WTC11 (cell line): ENCODE measurements at regions not wholly inside any gene's neighbourhood (a gene's known extent, or its start where the extent isn't known, plus 50 kb on each side); places are given as distances from the start of the nearest gene placed in this dataset.

ENCODE experiments used
- ATAC-seq: fragments of 200-7000 bp; cut with Tn5 transposase; 2 replicates; pipeline ENCODE4 v1.10.0; 2021; ENCODE audit warnings: mild to moderate bottlenecking, moderate library complexity
- CTCF ChIA-PET: fragments of 300-600 bp; sonication (Branson Sonifier 250); formaldehyde crosslinking; loops from one replicate; lab custom pipeline; 2021; ENCODE audit warnings: antibody characterized with exemption; lab: Charles Lee
- POLR2A ChIA-PET: fragments of 350-600 bp; sonication (Branson Sonifier 250); formaldehyde crosslinking; loops from one replicate; lab custom pipeline; 2021; ENCODE audit warnings: antibody characterized with exemption; lab: Charles Lee
- DNase-seq: peaks from one replicate; pipeline ENCODE4 v3.0.0; 2021; ENCODE audit warnings: low spot score
- H3K27ac Mint-ChIP-seq: 2 replicates; pipeline ENCODE4 v1.8.0; 2021; ENCODE audit warnings: mixed read lengths
- H3K27me3 Mint-ChIP-seq: 2 replicates; pipeline ENCODE4 v1.8.0; 2021; ENCODE audit warnings: low read depth, mild to moderate bottlenecking, moderate library complexity, mixed read lengths
- H3K36me3 Mint-ChIP-seq: 2 replicates; pipeline ENCODE4 v1.8.0; 2021; ENCODE audit warnings: mixed read lengths
- H3K4me1 Mint-ChIP-seq: 2 replicates; pipeline ENCODE4 v1.8.0; 2022; ENCODE audit warnings: mixed read lengths
- H3K4me3 Mint-ChIP-seq: 2 replicates; pipeline ENCODE4 v1.8.0; 2021; ENCODE audit warnings: mild to moderate bottlenecking, moderate library complexity, mixed read lengths
- H3K9me3 Mint-ChIP-seq: 2 replicates; pipeline ENCODE4 v1.8.0; 2021; ENCODE audit warnings: mixed read lengths
- CBFB ChIP-seq: sonication (generic); formaldehyde crosslinking; IDR thresholded peaks from 2 replicates; pipeline ENCODE4 v1.8.1; 2022; ENCODE audit warnings: mild to moderate bottlenecking, low read depth, missing genetic modification reagents
- FOXJ3 ChIP-seq: sonication (generic); formaldehyde crosslinking; IDR thresholded peaks from 2 replicates; pipeline ENCODE4 v1.9.0; 2021; ENCODE audit warnings: missing genetic modification reagents, mild to moderate bottlenecking, borderline replicate concordance
- GABPB1 ChIP-seq: sonication (generic); formaldehyde crosslinking; IDR thresholded peaks from 2 replicates; pipeline ENCODE4 v1.8.1; 2023; ENCODE audit warnings: mild to moderate bottlenecking, missing genetic modification reagents
- GTF2I ChIP-seq: fragments of 250-450 bp; sonication (Bioruptor Pico); conservative IDR thresholded peaks from 2 replicates; pipeline ENCODE4 v1.4.0; 2021; ENCODE audit warnings: mild to moderate bottlenecking
- KAT7 ChIP-seq: sonication (generic); formaldehyde crosslinking; IDR thresholded peaks from 2 replicates; pipeline ENCODE4 v1.8.1; 2023; ENCODE audit warnings: missing genetic modification reagents, mild to moderate bottlenecking, borderline replicate concordance
- NFE2L1 ChIP-seq: sonication (generic); formaldehyde crosslinking; IDR thresholded peaks from 2 replicates; pipeline ENCODE4 v1.8.1; 2023; ENCODE audit warnings: missing genetic modification reagents
- NFYB ChIP-seq: sonication (generic); formaldehyde crosslinking; conservative IDR thresholded peaks from 2 replicates; pipeline ENCODE4 v1.8.0; 2022; ENCODE audit warnings: low read depth, missing genetic modification reagents
- TCF7 ChIP-seq: sonication (generic); formaldehyde crosslinking; IDR thresholded peaks from 2 replicates; pipeline ENCODE4 v1.8.0; 2022; ENCODE audit warnings: mild to moderate bottlenecking, low read depth, missing genetic modification reagents, moderate library complexity
- ZBTB21 ChIP-seq: sonication (generic); formaldehyde crosslinking; IDR thresholded peaks from 2 replicates; pipeline ENCODE4 v1.8.1; 2023; ENCODE audit warnings: mild to moderate bottlenecking, missing genetic modification reagents, borderline replicate concordance
- ZNF121 ChIP-seq: sonication (generic); formaldehyde crosslinking; IDR thresholded peaks from 2 replicates; pipeline ENCODE4 v1.8.0; 2023; ENCODE audit warnings: missing genetic modification reagents
- ZNF138 ChIP-seq: sonication (generic); formaldehyde crosslinking; conservative IDR thresholded peaks from 2 replicates; pipeline ENCODE4 v1.8.1; 2022; ENCODE audit warnings: mild to moderate bottlenecking, moderate library complexity, missing genetic modification reagents
- ZNF317 ChIP-seq: sonication (generic); formaldehyde crosslinking; IDR thresholded peaks from 2 replicates; pipeline ENCODE4 v1.8.1; 2023; ENCODE audit warnings: low read depth, mild to moderate bottlenecking, moderate library complexity, missing genetic modification reagents, borderline replicate concordance
- TF ChIP-seq, protein P1 (sequence below): sonication (generic); formaldehyde crosslinking; IDR thresholded peaks from 2 replicates; pipeline ENCODE4 v1.8.0; 2022; ENCODE audit warnings: mild to moderate bottlenecking, missing genetic modification reagents
- TF ChIP-seq, protein P2 (sequence below): fragments of 250-450 bp; sonication (Bioruptor Pico); IDR thresholded peaks from 2 replicates; pipeline ENCODE4 v2.1.2; 2022; ENCODE audit warnings: mild to moderate bottlenecking, moderate library complexity
- TF ChIP-seq, protein P3 (sequence below): sonication (generic); formaldehyde crosslinking; conservative IDR thresholded peaks from 2 replicates; pipeline ENCODE4 v1.8.1; 2022; ENCODE audit warnings: mild to moderate bottlenecking, missing genetic modification reagents
- TF ChIP-seq, protein P4 (sequence below): sonication (generic); formaldehyde crosslinking; IDR thresholded peaks from 2 replicates; pipeline ENCODE4 v1.8.1; 2023; ENCODE audit warnings: mild to moderate bottlenecking, missing genetic modification reagents
- TF ChIP-seq, protein P5 (sequence below): fragments of 250-450 bp; sonication (Bioruptor Pico); IDR thresholded peaks from 2 replicates; pipeline ENCODE4 v1.8.0; 2021; ENCODE audit warnings: mild to moderate bottlenecking
- TF ChIP-seq, protein P6 (sequence below): sonication (generic); formaldehyde crosslinking; IDR thresholded peaks from 2 replicates; pipeline ENCODE4 v1.8.1; 2023; ENCODE audit warnings: mild to moderate bottlenecking, missing genetic modification reagents, moderate library complexity
- TF ChIP-seq, protein P7 (sequence below): sonication (generic); formaldehyde crosslinking; IDR thresholded peaks from 2 replicates; pipeline ENCODE4 v1.8.0; 2023; ENCODE audit warnings: missing genetic modification reagents

DNA sequence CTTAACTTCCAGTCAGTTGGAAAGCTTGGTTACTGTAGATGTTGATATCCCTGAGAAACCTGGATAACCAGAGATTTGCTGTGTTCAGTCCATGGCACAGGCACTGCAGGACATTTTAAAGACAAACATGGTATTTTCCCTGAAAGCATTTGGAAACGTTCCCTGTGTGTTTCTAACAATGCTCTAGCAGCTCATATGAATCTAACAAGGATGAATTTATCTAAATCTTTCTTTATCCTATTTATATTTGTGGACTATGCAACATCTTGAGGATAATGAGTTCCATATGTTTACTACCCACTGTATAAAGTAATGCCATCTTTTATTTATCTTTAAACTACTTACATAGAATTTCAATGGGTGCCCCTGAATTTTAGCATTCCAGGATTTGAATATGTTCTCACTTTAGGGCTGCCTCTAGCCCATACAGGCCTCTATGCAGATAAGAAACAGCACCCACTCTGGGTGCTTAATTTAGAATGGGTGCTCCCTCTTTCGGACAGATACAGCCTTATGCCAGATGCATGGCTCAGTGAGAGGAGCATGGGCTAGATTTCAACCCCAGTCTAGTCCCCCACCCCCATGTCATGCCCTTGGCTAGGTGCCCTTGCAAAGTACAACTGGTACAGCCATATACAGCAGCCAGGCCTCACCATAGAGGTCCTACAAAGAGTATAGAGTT lies 50.6 kb upstream of the NEMP2 start:
- no peak for DNase-seq
- ATAC-seq = no peak
- Mint-ChIP-seq H3K4me1 (no peaks in the 10 kb centered on the region), H3K27me3 (no peaks in the 10 kb centered on the region), H3K27ac (no peak overlapping the region), H3K36me3 (peaks cover 10% of the 10 kb centered on the region; the same call in 1 of the 2 replicates), H3K9me3 (peaks cover 18% of the 10 kb centered on the region), H3K4me3 (no peak overlapping the region)
- CTCF ChIA-PET = no interaction called here
- TF ChIP-seq ZNF121 (CRISPR knock-in tag) (no peak), KAT7 (no peak), NFE2L1 (no peak), ZNF317 (CRISPR knock-in tag) (no peak), ZBTB21 (no peak), TCF7 (no peak), NFYB (CRISPR knock-in tag) (no peak), GTF2I (CRISPR knock-in tag) (no peak), ZNF138 (no peak), CBFB (CRISPR knock-in tag) (no peak), FOXJ3 (CRISPR knock-in tag) (no peak), GABPB1 (CRISPR knock-in tag) (no peak)
- TF ChIP-seq, protein P1, sequence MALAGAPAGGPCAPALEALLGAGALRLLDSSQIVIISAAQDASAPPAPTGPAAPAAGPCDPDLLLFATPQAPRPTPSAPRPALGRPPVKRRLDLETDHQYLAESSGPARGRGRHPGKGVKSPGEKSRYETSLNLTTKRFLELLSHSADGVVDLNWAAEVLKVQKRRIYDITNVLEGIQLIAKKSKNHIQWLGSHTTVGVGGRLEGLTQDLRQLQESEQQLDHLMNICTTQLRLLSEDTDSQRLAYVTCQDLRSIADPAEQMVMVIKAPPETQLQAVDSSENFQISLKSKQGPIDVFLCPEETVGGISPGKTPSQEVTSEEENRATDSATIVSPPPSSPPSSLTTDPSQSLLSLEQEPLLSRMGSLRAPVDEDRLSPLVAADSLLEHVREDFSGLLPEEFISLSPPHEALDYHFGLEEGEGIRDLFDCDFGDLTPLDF (CRISPR knock-in tag) = no peak
- TF ChIP-seq, protein P2, sequence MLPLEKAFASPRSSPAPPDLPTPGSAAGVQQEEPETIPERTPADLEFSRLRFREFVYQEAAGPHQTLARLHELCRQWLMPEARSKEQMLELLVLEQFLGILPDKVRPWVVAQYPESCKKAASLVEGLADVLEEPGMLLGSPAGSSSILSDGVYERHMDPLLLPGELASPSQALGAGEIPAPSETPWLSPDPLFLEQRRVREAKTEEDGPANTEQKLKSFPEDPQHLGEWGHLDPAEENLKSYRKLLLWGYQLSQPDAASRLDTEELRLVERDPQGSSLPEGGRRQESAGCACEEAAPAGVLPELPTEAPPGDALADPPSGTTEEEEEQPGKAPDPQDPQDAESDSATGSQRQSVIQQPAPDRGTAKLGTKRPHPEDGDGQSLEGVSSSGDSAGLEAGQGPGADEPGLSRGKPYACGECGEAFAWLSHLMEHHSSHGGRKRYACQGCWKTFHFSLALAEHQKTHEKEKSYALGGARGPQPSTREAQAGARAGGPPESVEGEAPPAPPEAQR (CRISPR knock-in tag) = no peak
- TF ChIP-seq, protein P3, sequence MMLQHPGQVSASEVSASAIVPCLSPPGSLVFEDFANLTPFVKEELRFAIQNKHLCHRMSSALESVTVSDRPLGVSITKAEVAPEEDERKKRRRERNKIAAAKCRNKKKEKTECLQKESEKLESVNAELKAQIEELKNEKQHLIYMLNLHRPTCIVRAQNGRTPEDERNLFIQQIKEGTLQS = no peak
- TF ChIP-seq, protein P4, sequence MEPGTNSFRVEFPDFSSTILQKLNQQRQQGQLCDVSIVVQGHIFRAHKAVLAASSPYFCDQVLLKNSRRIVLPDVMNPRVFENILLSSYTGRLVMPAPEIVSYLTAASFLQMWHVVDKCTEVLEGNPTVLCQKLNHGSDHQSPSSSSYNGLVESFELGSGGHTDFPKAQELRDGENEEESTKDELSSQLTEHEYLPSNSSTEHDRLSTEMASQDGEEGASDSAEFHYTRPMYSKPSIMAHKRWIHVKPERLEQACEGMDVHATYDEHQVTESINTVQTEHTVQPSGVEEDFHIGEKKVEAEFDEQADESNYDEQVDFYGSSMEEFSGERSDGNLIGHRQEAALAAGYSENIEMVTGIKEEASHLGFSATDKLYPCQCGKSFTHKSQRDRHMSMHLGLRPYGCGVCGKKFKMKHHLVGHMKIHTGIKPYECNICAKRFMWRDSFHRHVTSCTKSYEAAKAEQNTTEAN (CRISPR knock-in tag) = no peak
- TF ChIP-seq, protein P5, sequence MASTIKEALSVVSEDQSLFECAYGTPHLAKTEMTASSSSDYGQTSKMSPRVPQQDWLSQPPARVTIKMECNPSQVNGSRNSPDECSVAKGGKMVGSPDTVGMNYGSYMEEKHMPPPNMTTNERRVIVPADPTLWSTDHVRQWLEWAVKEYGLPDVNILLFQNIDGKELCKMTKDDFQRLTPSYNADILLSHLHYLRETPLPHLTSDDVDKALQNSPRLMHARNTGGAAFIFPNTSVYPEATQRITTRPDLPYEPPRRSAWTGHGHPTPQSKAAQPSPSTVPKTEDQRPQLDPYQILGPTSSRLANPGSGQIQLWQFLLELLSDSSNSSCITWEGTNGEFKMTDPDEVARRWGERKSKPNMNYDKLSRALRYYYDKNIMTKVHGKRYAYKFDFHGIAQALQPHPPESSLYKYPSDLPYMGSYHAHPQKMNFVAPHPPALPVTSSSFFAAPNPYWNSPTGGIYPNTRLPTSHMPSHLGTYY = no peak
- POLR2A ChIA-PET = no interaction called here

DNA sequence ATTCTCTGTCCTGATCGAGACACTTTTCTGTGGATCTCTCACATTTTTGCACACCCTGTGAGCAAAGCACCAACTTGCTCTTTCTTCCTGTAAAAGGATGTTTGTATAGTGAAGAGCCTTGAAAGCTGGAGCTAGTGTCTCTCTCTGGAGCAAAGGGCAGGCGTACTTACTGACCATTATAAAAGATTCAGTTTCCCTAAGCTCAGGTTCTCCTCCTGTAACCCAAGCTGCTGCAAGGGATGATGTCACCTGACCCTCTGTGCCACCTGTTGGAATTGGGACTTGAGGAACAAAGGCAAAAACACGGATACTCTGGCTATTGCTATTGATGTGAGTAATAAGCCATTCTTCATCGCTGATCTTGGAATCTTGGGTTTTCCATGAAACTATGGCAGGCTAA lies 52.6 kb upstream of the NEMP2 start:
- no peak overlapping the region for H3K4me3 Mint-ChIP-seq
- no peaks in the 10 kb centered on the region for H3K27me3 Mint-ChIP-seq
- no peak overlapping the region for H3K27ac Mint-ChIP-seq
- TF ChIP-seq, protein P6, sequence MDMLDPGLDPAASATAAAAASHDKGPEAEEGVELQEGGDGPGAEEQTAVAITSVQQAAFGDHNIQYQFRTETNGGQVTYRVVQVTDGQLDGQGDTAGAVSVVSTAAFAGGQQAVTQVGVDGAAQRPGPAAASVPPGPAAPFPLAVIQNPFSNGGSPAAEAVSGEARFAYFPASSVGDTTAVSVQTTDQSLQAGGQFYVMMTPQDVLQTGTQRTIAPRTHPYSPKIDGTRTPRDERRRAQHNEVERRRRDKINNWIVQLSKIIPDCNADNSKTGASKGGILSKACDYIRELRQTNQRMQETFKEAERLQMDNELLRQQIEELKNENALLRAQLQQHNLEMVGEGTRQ (CRISPR knock-in tag) = peak; percentile 37; the same call in 1 of the 2 replicates
- TF ChIP-seq, protein P7, sequence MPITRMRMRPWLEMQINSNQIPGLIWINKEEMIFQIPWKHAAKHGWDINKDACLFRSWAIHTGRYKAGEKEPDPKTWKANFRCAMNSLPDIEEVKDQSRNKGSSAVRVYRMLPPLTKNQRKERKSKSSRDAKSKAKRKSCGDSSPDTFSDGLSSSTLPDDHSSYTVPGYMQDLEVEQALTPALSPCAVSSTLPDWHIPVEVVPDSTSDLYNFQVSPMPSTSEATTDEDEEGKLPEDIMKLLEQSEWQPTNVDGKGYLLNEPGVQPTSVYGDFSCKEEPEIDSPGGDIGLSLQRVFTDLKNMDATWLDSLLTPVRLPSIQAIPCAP (CRISPR knock-in tag) = no peak
- peak; percentile 39; the same call in 1 of the 2 replicates for ATAC-seq
- peaks cover 10% of the 10 kb centered on the region; the same call in 1 of the 2 replicates for H3K36me3 Mint-ChIP-seq
- H3K9me3 Mint-ChIP-seq = peaks cover 18% of the 10 kb centered on the region
- CTCF ChIA-PET = no interaction called here
- DNase-seq = no peak
- POLR2A ChIA-PET = no interaction called here
- no peaks in the 10 kb centered on the region for H3K4me1 Mint-ChIP-seq
